Sigmoid colon (tissue), 6 donors: ENCODE measurements at regions not wholly inside any gene's neighbourhood (a gene's known extent, or its start where the extent isn't known, plus 50 kb on each side); places are given as distances from the start of the nearest gene placed in this dataset.

Experiments used
- DNase-seq: peaks from one replicate; pipeline ENCODE4 v3.0.0-alpha.2; 2019
- H3K27ac ChIP-seq, 4 donors: fragments of 200-600 bp; sonication (generic); one replicate each; pipeline ENCODE4 v1.5.1; 2016 to 2019; ENCODE audit warnings: mild to moderate bottlenecking in 1 of 4
- H3K27me3 ChIP-seq, 3 donors: fragments of 200-600 bp; sonication (generic); one replicate each; pipeline ENCODE4 v1.5.1; 2019; ENCODE audit warnings: mild to moderate bottlenecking in 1 of 3
- H3K36me3 ChIP-seq, 4 donors: fragments of 200-600 bp; sonication (generic); one replicate each; pipeline ENCODE4 v1.5.1; 2016 to 2019
- H3K4me1 ChIP-seq, 4 donors: fragments of 200-600 bp; sonication (generic); one replicate each; pipeline ENCODE4 v1.5.1; 2017 to 2019
- H3K4me3 ChIP-seq, 4 donors: fragments of 200-600 bp; sonication (generic); one replicate each; pipeline ENCODE4 v1.5.1; 2017 to 2019; ENCODE audit warnings: mild to moderate bottlenecking in 2 of 4, moderate library complexity in 1 of 4
- H3K9me3 ChIP-seq, 4 donors: fragments of 200-600 bp in 3 of 4; sonication (generic) in 3 of 4; one replicate each; pipeline versions ENCODE4 v1.5.1 to v1.6.1; 2013 to 2019
- EP300 ChIP-seq, 4 donors: sonication (generic); formaldehyde crosslinking; IDR thresholded peaks; one replicate each; pipeline ENCODE4 v1.6.1; 2017; ENCODE audit warnings: antibody characterized with exemption in 4 of 4
- POLR2A ChIP-seq, 2 donors: fragments of 450-650 bp; IDR thresholded peaks; one replicate each; pipeline ENCODE4 v1.6.1; 2016; ENCODE audit warnings: antibody characterized with exemption in 2 of 2, mild to moderate bottlenecking in 2 of 2, moderate library complexity in 2 of 2
- POLR2AphosphoS5 ChIP-seq, 4 donors: sonication (generic); formaldehyde crosslinking; IDR thresholded peaks; one replicate each; pipeline ENCODE4 v1.6.1; 2017; ENCODE audit warnings: antibody characterized with exemption in 4 of 4
- WGBS, 2 donors: extraction: QIAGEN DNeasy Blood & Tissue Kit; methylation state at CpG; one replicate each; pipeline ENCODE4 v1.1.7; 2013; 5-methylcytosine and 5-hydroxymethylcytosine counted together
- intact Hi-C: fragments of 100-400 bp; cut with DNase I; formaldehyde crosslinking; loops from one replicate; pipeline ENCODE4 v1.15.1; 2023
- TF ChIP-seq, protein P1 (sequence below), 4 experiments: fragments of 450-650 bp in 3 of 4; fragments of 200-600 bp in 1 of 4; IDR thresholded peaks; one replicate each; pipeline ENCODE4 v1.5.1; 2016 to 2019; ENCODE audit warnings: antibody characterized with exemption in 4 of 4, mild to moderate bottlenecking in 3 of 4, moderate library complexity in 2 of 4
- donor health status: healthy with polysubstance abuse.
- donor health status: healthy.

DNA sequence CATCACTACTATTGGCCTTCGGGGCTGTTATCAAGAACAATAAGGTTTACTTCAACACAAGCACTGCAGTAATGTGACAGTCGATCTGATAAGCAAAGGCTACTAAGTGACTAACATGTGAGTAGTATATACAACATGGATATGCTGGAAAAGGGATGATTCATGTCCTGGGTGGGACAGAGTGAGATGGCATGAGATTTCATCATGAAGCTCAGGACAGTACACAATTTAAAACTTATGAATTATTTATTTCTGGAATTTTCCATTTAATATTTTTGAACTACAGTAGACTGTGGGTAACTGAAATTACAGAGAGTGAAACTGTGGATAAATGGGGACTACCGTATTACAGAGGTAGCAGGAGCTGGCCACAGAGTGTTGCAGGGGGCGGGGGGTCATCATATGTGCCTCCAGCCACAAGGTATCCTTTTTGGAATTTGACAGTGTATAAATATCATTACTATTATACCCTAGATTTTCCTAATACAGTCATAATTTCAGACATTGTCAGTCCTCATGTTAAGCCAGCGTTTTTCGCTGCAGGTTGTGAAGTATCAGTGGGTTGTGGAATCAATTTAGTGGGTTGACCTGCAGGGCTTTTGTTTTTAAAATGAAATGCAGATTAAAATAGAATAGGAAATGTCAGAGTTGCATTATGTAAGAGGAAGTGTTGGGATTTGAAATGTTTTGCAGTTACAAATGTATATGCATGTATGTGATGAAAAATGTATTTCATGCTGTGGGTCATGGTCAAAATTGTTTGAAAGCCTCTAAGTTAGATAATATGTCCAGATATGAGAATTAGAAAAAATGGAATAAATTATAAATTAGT is 148.0 kb upstream of the NUDT4 start:
- Histone ChIP-seq H3K4me1 (no peaks in the 10 kb centered on the region), H3K27me3 (no peaks in the 10 kb centered on the region), H3K9me3 (peaks cover 0 to 2% (median 0%) of the 10 kb centered on the region in 4 donors), H3K4me3 (no peak overlapping the region), H3K27ac (no peak overlapping the region), H3K36me3 (no peaks in the 10 kb centered on the region)
- intact Hi-C loops = no loop called here
- no peak for DNase-seq
- TF ChIP-seq, protein P1, sequence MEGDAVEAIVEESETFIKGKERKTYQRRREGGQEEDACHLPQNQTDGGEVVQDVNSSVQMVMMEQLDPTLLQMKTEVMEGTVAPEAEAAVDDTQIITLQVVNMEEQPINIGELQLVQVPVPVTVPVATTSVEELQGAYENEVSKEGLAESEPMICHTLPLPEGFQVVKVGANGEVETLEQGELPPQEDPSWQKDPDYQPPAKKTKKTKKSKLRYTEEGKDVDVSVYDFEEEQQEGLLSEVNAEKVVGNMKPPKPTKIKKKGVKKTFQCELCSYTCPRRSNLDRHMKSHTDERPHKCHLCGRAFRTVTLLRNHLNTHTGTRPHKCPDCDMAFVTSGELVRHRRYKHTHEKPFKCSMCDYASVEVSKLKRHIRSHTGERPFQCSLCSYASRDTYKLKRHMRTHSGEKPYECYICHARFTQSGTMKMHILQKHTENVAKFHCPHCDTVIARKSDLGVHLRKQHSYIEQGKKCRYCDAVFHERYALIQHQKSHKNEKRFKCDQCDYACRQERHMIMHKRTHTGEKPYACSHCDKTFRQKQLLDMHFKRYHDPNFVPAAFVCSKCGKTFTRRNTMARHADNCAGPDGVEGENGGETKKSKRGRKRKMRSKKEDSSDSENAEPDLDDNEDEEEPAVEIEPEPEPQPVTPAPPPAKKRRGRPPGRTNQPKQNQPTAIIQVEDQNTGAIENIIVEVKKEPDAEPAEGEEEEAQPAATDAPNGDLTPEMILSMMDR (IDR thresholded peaks at IDR 0.05) = no peak
- no peak for TF ChIP-seq POLR2AphosphoS5 (IDR thresholded peaks at IDR 0.05)
- 72 to 77% methylated on average over 6 of the region's 6 CpGs for WGBS, 2 donors

DNA sequence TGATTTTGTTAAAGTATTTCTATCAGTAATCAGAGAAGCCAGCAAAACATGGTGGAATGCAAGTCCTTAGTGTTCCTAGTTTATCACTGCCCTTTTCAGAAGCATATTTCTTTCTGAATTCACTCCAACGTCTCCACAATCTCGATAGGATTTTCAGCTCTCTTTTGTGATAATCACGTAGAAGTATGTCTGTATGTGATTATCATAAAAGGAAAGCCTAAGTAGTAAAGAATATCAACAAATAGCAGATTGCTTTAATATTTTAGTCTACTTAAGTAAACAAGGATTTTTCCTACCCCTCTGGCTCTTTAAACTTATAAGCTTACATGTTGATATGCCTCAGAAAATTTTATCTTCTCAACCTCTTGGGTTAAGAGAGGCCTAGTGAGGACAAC is 147.4 kb upstream of the NUDT4 start:
- no peaks in the 10 kb centered on the region for H3K36me3 ChIP-seq
- H3K4me3 ChIP-seq = no peak overlapping the region
- WGBS, 2 donors = 76 to 81% methylated on average over 3 of the region's 3 CpGs
- no peaks in the 10 kb centered on the region for H3K4me1 ChIP-seq
- peaks cover 0 to 2% (median 0%) of the 10 kb centered on the region in 4 donors for H3K9me3 ChIP-seq
- no peak for DNase-seq
- H3K27me3 ChIP-seq = no peaks in the 10 kb centered on the region
- TF ChIP-seq EP300 (IDR thresholded peaks at IDR 0.05) = no peak
- TF ChIP-seq POLR2A (IDR thresholded peaks at IDR 0.05) = no peak
- H3K27ac ChIP-seq = no peak overlapping the region
- intact Hi-C loops = no loop called here

DNA sequence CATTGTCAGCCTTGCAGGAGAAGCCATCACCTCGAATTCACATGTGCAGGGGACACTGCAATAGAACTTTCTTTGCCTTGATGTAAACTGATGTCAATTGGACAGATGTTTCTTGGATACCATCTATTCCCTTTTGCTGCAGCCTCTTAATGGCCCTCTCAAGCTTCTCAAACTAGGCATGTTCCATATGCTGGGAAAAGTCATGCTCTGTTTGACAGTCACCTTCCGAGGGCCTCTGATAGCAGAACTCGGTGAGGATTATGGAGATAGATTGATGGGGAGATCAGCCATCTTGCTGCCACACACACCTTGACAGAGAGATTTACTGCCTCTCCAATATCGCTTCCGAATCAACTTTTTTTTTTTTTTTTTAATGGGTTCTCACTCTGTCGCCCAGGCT is 145.8 kb upstream of the NUDT4 start:
- TF ChIP-seq EP300 (IDR thresholded peaks at IDR 0.05) (no peak), POLR2A (IDR thresholded peaks at IDR 0.05) (no peak), POLR2AphosphoS5 (IDR thresholded peaks at IDR 0.05) (no peak)
- TF ChIP-seq, protein P1 (IDR thresholded peaks at IDR 0.05) = no peak
- Histone ChIP-seq H3K27me3 (no peaks in the 10 kb centered on the region), H3K9me3 (peaks cover 0 to 2% (median 0%) of the 10 kb centered on the region in 4 donors), H3K4me3 (no peak overlapping the region), H3K36me3 (no peaks in the 10 kb centered on the region), H3K4me1 (no peaks in the 10 kb centered on the region), H3K27ac (no peak overlapping the region)
- WGBS, 2 donors = 92 to 95% methylated on average over 6 of the region's 6 CpGs
- DNase-seq = no peak
- intact Hi-C loops = no loop called here

DNA sequence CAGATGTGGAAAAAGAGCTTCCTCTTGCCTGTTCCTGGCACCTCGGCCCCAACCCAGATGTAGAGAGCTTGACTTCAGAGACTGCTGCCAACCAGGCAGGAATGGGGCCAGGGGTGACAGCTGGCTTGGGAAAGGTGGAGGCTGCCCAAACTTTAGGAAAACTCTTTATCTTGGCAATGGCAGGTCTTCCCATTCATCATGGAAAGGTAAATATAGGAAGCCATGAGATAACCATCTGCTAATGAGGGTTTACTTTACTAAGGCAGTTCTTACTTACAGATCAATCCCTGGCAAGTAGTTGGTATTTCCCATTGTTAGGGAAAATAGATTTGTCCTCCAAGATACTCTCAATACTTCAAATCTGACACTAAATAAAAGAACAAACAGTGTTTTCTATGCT is 143.1 kb upstream of the NUDT4 start:
- Histone ChIP-seq H3K27ac (no peak overlapping the region), H3K4me3 (no peak overlapping the region), H3K36me3 (no peaks in the 10 kb centered on the region), H3K4me1 (no peaks in the 10 kb centered on the region), H3K27me3 (no peaks in the 10 kb centered on the region), H3K9me3 (peaks cover 0 to 3% (median 1%) of the 10 kb centered on the region in 4 donors)
- DNase-seq = no peak
- WGBS, 2 donors = 71 to 72% methylated on average over 1 of the region's 1 CpG
- TF ChIP-seq POLR2A (IDR thresholded peaks at IDR 0.05) = no peak
- TF ChIP-seq EP300 (IDR thresholded peaks at IDR 0.05) = no peak
- TF ChIP-seq POLR2AphosphoS5 (IDR thresholded peaks at IDR 0.05) = no peak
- TF ChIP-seq, protein P1 (IDR thresholded peaks at IDR 0.05) = no peak
- intact Hi-C loops = no loop called here

DNA sequence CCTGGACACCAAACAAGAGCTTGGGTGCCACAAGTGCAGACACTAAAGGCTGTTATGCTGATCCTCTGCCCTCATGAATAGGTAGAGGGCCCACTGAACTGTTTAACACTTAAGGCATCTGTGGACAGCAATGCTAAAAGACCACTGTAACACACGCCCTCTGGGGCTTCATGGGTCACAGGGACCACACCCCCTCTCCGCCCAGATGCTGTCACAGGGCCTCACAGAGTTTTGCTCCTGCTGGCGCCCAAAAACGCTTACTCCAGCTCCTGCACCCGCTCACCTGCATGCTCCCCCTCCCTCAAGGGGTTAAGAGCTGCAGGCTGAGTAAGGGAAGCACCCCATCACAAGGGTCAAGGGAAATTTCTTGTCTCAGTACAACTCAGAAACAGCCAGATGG is 141.8 kb upstream of the NUDT4 start:
- intact Hi-C loops = no loop called here
- WGBS, 2 donors = 93 to 94% methylated on average over 5 of the region's 5 CpGs
- Histone ChIP-seq H3K36me3 (no peaks in the 10 kb centered on the region), H3K27me3 (no peaks in the 10 kb centered on the region), H3K4me3 (no peak overlapping the region), H3K27ac (no peak overlapping the region), H3K4me1 (no peaks in the 10 kb centered on the region), H3K9me3 (peaks cover 0 to 3% (median 2%) of the 10 kb centered on the region in 4 donors)
- TF ChIP-seq POLR2A (IDR thresholded peaks at IDR 0.05) = no peak
- no peak for TF ChIP-seq EP300 (IDR thresholded peaks at IDR 0.05)
- TF ChIP-seq POLR2AphosphoS5 (IDR thresholded peaks at IDR 0.05) = no peak
- TF ChIP-seq, protein P1 (IDR thresholded peaks at IDR 0.05) = no peak
- DNase-seq = no peak
